ENCODE measurements at regions not wholly inside any gene's neighbourhood (a gene's known extent, or its start where the extent isn't known, plus 50 kb on each side); places are given as distances from the start of the nearest gene placed in this dataset.

GRCh38 chr1:34518146-34518699, 236.6 kb upstream of the GJB5 start:
- TF ChIP-seq SP1 (IDR thresholded peaks at IDR 0.05) (no peak), REST (IDR thresholded peaks at IDR 0.05) (no peak), CTCF (IDR thresholded peaks at IDR 0.05; ENCODE audit: low read depth, low read length, missing input control) (no peak), TAF1 (conservative IDR thresholded peaks at IDR 0.05) (no peak), ATF3 (IDR thresholded peaks at IDR 0.05) (no peak), YY1 (IDR thresholded peaks at IDR 0.05) (no peak), GABPA (IDR thresholded peaks at IDR 0.05 in 1 of 2, conservative IDR thresholded peaks at IDR 0.05 in 1 of 2) (no peak), HNF4G (IDR thresholded peaks at IDR 0.05) (no peak), EGR1 (IDR thresholded peaks at IDR 0.05; ENCODE audit: low read depth in 2 of 2) (no peak), JUND (IDR thresholded peaks at IDR 0.05) (no peak), HNF4A (conservative IDR thresholded peaks at IDR 0.05) (no peak)

All from liver (tissue), 3 donors.